Suprapubic skin (tissue), 4 donors: ENCODE measurements at regions not wholly inside any gene's neighbourhood (a gene's known extent, or its start where the extent isn't known, plus 50 kb on each side); places are given as distances from the start of the nearest gene placed in this dataset.

ENCODE experiments used
- DNase-seq, 2 donors: peaks; one replicate each; pipeline ENCODE4 v3.0.0-alpha.2; 2019; ENCODE audit warnings: low spot score in 2 of 2
- H3K27ac ChIP-seq: fragments of 200-600 bp; sonication (generic); one replicate; pipeline ENCODE4 v1.5.1; 2019
- H3K27me3 ChIP-seq: fragments of 200-600 bp; sonication (generic); one replicate; pipeline ENCODE4 v1.5.1; 2019
- H3K36me3 ChIP-seq: fragments of 200-600 bp; sonication (generic); one replicate; pipeline ENCODE4 v1.5.1; 2019
- H3K4me1 ChIP-seq: fragments of 200-600 bp; sonication (generic); one replicate; pipeline ENCODE4 v1.5.1; 2019
- H3K4me3 ChIP-seq: fragments of 200-600 bp; sonication (generic); one replicate; pipeline ENCODE4 v1.5.1; 2019; ENCODE audit warnings: mild to moderate bottlenecking
- H3K9me3 ChIP-seq: fragments of 200-600 bp; sonication (generic); one replicate; pipeline ENCODE4 v1.5.1; 2019
- CTCF ChIP-seq, 2 donors: fragments of 200-600 bp in 1 of 2; fragments of 450-650 bp in 1 of 2; sonication (generic) in 1 of 2; IDR thresholded peaks; one replicate each; pipeline ENCODE4 v1.5.1; 2016 to 2019; ENCODE audit warnings: antibody characterized with exemption in 2 of 2, mild to moderate bottlenecking in 1 of 2, moderate library complexity in 1 of 2
- EP300 ChIP-seq: sonication (generic); formaldehyde crosslinking; IDR thresholded peaks from one replicate; pipeline ENCODE4 v1.6.1; 2017; ENCODE audit warnings: antibody characterized with exemption
- POLR2A ChIP-seq, 2 donors: fragments of 450-650 bp; IDR thresholded peaks; one replicate each; pipeline ENCODE4 v1.6.1; 2017; ENCODE audit warnings: antibody characterized with exemption in 2 of 2, mild to moderate bottlenecking in 2 of 2, moderate library complexity in 2 of 2
- POLR2AphosphoS5 ChIP-seq, 3 donors: sonication (generic); formaldehyde crosslinking; IDR thresholded peaks; one replicate each; pipeline ENCODE4 v1.6.1; 2017; ENCODE audit warnings: antibody characterized with exemption in 3 of 3
- WGBS: methylation state at CpG from one replicate; pipeline ENCODE4 v1.1.5; 2018; 5-methylcytosine and 5-hydroxymethylcytosine counted together

DNA sequence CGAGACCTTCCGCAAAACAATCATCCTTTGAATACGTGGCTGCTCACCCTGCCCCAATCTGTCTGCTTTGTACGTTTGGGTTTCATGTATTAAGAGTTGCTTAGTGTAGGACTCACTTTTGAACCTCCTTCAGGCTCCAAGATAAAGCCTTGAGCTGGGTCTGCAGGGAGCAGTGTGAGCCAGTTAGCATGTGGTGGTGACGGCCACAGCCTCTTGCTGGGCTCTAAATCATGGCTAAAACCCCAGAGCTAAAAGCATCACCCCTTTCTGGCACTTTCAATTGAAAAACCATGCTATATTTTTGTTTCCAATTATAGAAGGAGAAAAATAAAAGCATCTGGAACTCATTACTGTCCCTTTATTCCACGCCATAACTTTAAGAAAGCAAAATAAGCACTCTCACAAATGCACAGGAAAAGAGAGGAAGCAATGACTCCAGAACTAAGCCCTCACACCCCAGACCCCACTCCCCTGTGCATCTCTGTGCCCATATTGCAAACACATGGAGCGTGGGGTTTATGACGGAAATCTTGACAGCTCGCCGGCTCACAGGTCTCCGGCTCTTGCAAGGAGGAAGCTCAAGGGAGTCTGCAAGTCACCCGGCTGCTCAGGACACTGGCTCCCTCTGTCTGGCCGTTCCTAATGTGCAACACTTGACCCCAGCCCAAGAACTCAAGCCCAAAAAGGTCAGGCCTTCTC, 135.5 kb downstream of the MIS18A start:
- peak; percentile 69 to 85 for DNase-seq
- Histone ChIP-seq H3K9me3 (no peaks in the 10 kb centered on the region), H3K27me3 (no peaks in the 10 kb centered on the region), H3K36me3 (no peaks in the 10 kb centered on the region), H3K4me1 (peaks cover 29% of the 10 kb centered on the region), H3K4me3 (no peak overlapping the region), H3K27ac (peak overlapping the region; percentile 29)
- no peak for TF ChIP-seq EP300
- peak in 1 of 2 donors; percentile 17 for TF ChIP-seq CTCF (IDR thresholded peaks at IDR 0.05)
- 59% methylated on average over 13 of the region's 13 CpGs for WGBS

DNA sequence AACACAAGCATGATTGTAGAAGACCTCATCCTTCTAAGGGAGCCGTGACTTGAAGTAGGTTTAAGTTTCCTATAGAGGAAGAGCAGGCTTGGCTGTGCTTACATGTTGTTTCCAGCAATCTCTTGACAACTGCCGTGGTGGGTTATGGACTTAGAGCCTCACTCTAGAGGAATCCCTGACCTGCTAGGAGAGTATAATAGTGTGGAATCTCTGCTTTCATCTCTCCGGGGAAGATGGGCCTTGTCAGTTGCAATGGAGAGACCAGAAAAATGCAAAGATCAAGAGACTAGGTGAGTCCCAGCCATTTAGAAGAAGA, 137.6 kb downstream of the MIS18A start:
- Histone ChIP-seq H3K4me1 (peaks cover 38% of the 10 kb centered on the region), H3K36me3 (no peaks in the 10 kb centered on the region), H3K27ac (peak overlapping the region; percentile 71), H3K9me3 (no peaks in the 10 kb centered on the region), H3K4me3 (no peak overlapping the region), H3K27me3 (no peaks in the 10 kb centered on the region)
- DNase-seq = no peak
- TF ChIP-seq CTCF (IDR thresholded peaks at IDR 0.05) = no peak
- no peak for TF ChIP-seq POLR2A (IDR thresholded peaks at IDR 0.05)
- TF ChIP-seq POLR2AphosphoS5 (IDR thresholded peaks at IDR 0.05) = no peak
- no peak for TF ChIP-seq EP300
- 79% methylated on average over 3 of the region's 3 CpGs for WGBS

GRCh38 chr21:32140604-32141317, 138.1 kb downstream of the MIS18A start:
- Histone ChIP-seq H3K4me3 (no peak overlapping the region), H3K4me1 (peaks cover 43% of the 10 kb centered on the region), H3K9me3 (no peaks in the 10 kb centered on the region), H3K27ac (peak overlapping the region; percentile 71), H3K27me3 (no peaks in the 10 kb centered on the region), H3K36me3 (no peaks in the 10 kb centered on the region)
- no peak for DNase-seq
- WGBS = 47% methylated on average over 9 of the region's 9 CpGs
- TF ChIP-seq CTCF (IDR thresholded peaks at IDR 0.05) (no peak), POLR2A (IDR thresholded peaks at IDR 0.05) (no peak), POLR2AphosphoS5 (IDR thresholded peaks at IDR 0.05) (no peak), EP300 (no peak)

- TF ChIP-seq CTCF (IDR thresholded peaks at IDR 0.05) (no peak), POLR2A (IDR thresholded peaks at IDR 0.05) (no peak), POLR2AphosphoS5 (IDR thresholded peaks at IDR 0.05) (no peak), EP300 (no peak)
- no peaks in the 10 kb centered on the region for H3K9me3 ChIP-seq
- 41% methylated on average over 4 of the region's 4 CpGs for WGBS
- H3K27ac ChIP-seq = peak overlapping the region; percentile 71
- H3K27me3 ChIP-seq = no peaks in the 10 kb centered on the region
- H3K36me3 ChIP-seq = no peaks in the 10 kb centered on the region
- no peak overlapping the region for H3K4me3 ChIP-seq
- no peak for DNase-seq
- H3K4me1 ChIP-seq = peaks cover 49% of the 10 kb centered on the region
Observed at GRCh38 chr21:32140151-32140550, 138.7 kb downstream of the MIS18A start.

DNA sequence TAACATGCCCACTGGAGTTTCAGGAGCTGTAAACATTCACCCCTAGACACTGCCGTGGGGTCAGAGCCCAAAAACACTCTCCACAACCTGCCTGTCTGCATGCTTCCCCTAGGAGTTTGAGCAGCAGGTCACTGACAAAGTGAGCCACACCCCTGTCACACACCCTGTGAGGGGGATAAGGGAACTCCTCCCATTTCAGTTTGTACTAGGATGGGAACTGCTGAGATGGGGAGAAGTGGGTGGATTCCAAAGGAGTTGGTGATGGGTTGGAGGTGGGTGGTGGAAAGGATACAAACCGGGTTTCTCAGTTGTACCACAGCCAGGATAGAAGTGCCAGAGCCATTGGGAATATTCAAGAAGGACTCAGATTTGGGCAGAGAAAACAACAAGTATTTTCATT, 140.2 kb downstream of the MIS18A start:
- no peak for TF ChIP-seq POLR2A (IDR thresholded peaks at IDR 0.05)
- TF ChIP-seq POLR2AphosphoS5 (IDR thresholded peaks at IDR 0.05) = no peak
- TF ChIP-seq CTCF (IDR thresholded peaks at IDR 0.05) = no peak
- TF ChIP-seq EP300 = no peak
- no peak for DNase-seq
- H3K27ac ChIP-seq = no peak overlapping the region
- no peak overlapping the region for H3K4me3 ChIP-seq
- WGBS = 63% methylated on average over 2 of the region's 2 CpGs
- H3K36me3 ChIP-seq = no peaks in the 10 kb centered on the region
- no peaks in the 10 kb centered on the region for H3K9me3 ChIP-seq
- peaks cover 46% of the 10 kb centered on the region for H3K4me1 ChIP-seq
- no peaks in the 10 kb centered on the region for H3K27me3 ChIP-seq
